HEK293 (cell line): ENCODE measurements at regions not wholly inside any gene's neighbourhood (a gene's known extent, or its start where the extent isn't known, plus 50 kb on each side); places are given as distances from the start of the nearest gene placed in this dataset.

Experiments
- MEIS1 ChIP-seq: sonication (generic); formaldehyde crosslinking; IDR thresholded peaks from 2 replicates; pipeline ENCODE4 v1.8.1; 2022; ENCODE audit warnings: missing genetic modification reagents, mild to moderate bottlenecking, borderline replicate concordance
- SETDB1 ChIP-seq: IDR thresholded peaks from one replicate; pipeline ENCODE4 v1.6.1; 2017; ENCODE audit warnings: mild to moderate bottlenecking, low read length, moderate library complexity, mixed read lengths; ENCODE audit not compliant: insufficient read length
- YY1 ChIP-seq: fragments of 450-650 bp; formaldehyde crosslinking; IDR thresholded peaks from 2 replicates; pipeline ENCODE4 v1.5.1; 2018; ENCODE audit warnings: missing biosample characterization, missing genetic modification characterization
- ZIC2 ChIP-seq: fragments of 450-650 bp; formaldehyde crosslinking; IDR thresholded peaks from 2 replicates; pipeline ENCODE4 v1.5.1; 2016; ENCODE audit warnings: missing biosample characterization, missing genetic modification characterization
- ZNF138 ChIP-seq: fragments of 450-650 bp; formaldehyde crosslinking; IDR thresholded peaks from 2 replicates; pipeline ENCODE4 v1.5.1; 2016; ENCODE audit warnings: missing biosample characterization, missing genetic modification characterization, borderline replicate concordance
- ZNF266 ChIP-seq: fragments of 450-650 bp; formaldehyde crosslinking; IDR thresholded peaks from 2 replicates; pipeline ENCODE4 v1.5.1; 2016; ENCODE audit warnings: missing biosample characterization, missing genetic modification characterization, low read depth
- ZNF423 ChIP-seq: fragments of 450-650 bp; formaldehyde crosslinking; IDR thresholded peaks from 2 replicates; pipeline ENCODE4 v1.5.1; 2016; ENCODE audit warnings: missing biosample characterization, missing genetic modification characterization
- ZNF747 ChIP-seq: fragments of 450-650 bp; formaldehyde crosslinking; IDR thresholded peaks from 2 replicates; pipeline ENCODE4 v1.5.1; 2016; ENCODE audit warnings: missing biosample characterization, missing genetic modification characterization
- ZNF830 ChIP-seq: fragments of 450-650 bp; IDR thresholded peaks from 2 replicates; pipeline ENCODE4 v1.5.0; 2018; ENCODE audit warnings: missing biosample characterization, missing genetic modification characterization, low read depth, mild to moderate bottlenecking, moderate library complexity
- TF ChIP-seq, protein P1 (sequence below): fragments of 450-650 bp; formaldehyde crosslinking; IDR thresholded peaks from 2 replicates; pipeline ENCODE4 v1.5.1; 2016; ENCODE audit warnings: missing biosample characterization, missing genetic modification characterization
- TF ChIP-seq, protein P2 (sequence below): fragments of 450-650 bp; formaldehyde crosslinking; IDR thresholded peaks from 2 replicates; pipeline ENCODE4 v1.5.1; 2017; ENCODE audit warnings: missing biosample characterization, missing genetic modification characterization

DNA sequence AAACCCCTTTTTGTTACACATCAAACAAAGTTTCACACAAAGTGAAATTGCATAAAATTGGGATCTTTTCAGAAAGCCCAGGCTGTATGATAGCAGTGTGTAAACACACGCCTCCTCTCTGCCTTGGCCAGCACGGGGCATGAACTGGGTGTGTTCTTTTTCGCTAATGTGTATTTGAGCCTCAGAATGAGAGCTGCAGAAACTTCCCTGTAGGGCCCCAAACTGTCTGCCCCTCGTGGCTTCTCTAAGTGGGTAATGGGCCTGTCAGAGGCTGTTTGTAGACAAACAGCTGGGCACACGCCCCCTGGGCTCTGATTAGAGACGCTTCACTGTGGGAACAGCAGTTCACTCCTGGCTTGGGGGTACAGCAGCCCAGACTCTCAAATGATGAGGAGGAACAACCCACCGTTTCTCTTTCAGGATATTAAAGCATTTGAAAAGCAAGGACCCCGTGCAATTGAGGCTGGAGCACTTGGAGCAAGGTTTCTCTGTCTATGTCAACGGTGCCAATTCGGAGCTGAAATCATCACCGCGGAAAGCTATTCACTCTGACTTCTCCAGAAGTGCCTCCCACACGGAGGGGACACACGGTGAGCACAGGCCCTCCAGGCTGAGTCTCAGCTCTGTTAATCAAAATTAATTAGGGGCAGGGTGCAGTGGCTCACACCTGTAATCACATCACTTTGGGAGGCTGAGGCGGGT, 78.4 kb downstream of the KATNIP start:
- no peak for TF ChIP-seq MEIS1 (CRISPR knock-in tag)
- TF ChIP-seq ZNF138 (tag by site-specific recombination): no peak
- TF ChIP-seq, protein P1, sequence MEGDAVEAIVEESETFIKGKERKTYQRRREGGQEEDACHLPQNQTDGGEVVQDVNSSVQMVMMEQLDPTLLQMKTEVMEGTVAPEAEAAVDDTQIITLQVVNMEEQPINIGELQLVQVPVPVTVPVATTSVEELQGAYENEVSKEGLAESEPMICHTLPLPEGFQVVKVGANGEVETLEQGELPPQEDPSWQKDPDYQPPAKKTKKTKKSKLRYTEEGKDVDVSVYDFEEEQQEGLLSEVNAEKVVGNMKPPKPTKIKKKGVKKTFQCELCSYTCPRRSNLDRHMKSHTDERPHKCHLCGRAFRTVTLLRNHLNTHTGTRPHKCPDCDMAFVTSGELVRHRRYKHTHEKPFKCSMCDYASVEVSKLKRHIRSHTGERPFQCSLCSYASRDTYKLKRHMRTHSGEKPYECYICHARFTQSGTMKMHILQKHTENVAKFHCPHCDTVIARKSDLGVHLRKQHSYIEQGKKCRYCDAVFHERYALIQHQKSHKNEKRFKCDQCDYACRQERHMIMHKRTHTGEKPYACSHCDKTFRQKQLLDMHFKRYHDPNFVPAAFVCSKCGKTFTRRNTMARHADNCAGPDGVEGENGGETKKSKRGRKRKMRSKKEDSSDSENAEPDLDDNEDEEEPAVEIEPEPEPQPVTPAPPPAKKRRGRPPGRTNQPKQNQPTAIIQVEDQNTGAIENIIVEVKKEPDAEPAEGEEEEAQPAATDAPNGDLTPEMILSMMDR (tag by site-specific recombination): no peak
- no peak for TF ChIP-seq YY1 (tag by site-specific recombination)
- TF ChIP-seq ZIC2 (tag by site-specific recombination): peak; percentile 88
- TF ChIP-seq, protein P2, sequence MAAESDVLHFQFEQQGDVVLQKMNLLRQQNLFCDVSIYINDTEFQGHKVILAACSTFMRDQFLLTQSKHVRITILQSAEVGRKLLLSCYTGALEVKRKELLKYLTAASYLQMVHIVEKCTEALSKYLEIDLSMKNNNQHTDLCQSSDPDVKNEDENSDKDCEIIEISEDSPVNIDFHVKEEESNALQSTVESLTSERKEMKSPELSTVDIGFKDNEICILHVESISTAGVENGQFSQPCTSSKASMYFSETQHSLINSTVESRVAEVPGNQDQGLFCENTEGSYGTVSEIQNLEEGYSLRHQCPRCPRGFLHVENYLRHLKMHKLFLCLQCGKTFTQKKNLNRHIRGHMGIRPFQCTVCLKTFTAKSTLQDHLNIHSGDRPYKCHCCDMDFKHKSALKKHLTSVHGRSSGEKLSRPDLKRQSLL (tag by site-specific recombination): no peak
- no peak for TF ChIP-seq SETDB1
- no peak for TF ChIP-seq ZNF747 (tag by site-specific recombination)
- no peak for TF ChIP-seq ZNF266
- no peak for TF ChIP-seq ZNF830 (tag by site-specific recombination)
- no peak for TF ChIP-seq ZNF423 (tag by site-specific recombination)
